ENCODE measurements at regions not wholly inside any gene's neighbourhood (a gene's known extent, or its start where the extent isn't known, plus 50 kb on each side); places are given as distances from the start of the nearest gene placed in this dataset.
A peak's percentile ranks its signal among the peaks of the same experiment; 100 is the strongest.
"Not testable (repeated sequence)": the region's sequence is repeated elsewhere in the genome, so short reads cannot be mapped to it uniquely, and the experiment has no call there.

- DNase-seq (no peak), ATAC-seq (no peak)
- intact Hi-C loops (cut with micrococcal nuclease): no loop called here
Measured at GRCh38 chr1:187838335-187839293, 1009.9 kb downstream of the PLA2G4A start.

- ATAC-seq: no peak
- DNase-seq: no peak
- intact Hi-C loops (cut with micrococcal nuclease): no loop called here
Measured at GRCh38 chr1:187839873-187840272, 1011.1 kb downstream of the PLA2G4A start.

- DNase-seq (no peak), ATAC-seq (peak; percentile 84)
- intact Hi-C loops (cut with micrococcal nuclease): no loop called here
Measured at GRCh38 chr1:187840557-187840956, 1011.8 kb downstream of the PLA2G4A start.

- intact Hi-C loops (cut with micrococcal nuclease): no loop called here
- ATAC-seq: peak; percentile 27
- DNase-seq: no peak
Measured at GRCh38 chr1:187842406-187843165, 1013.8 kb downstream of the PLA2G4A start.

GRCh38 chr1:187844313-187844712 lies 1015.6 kb downstream of the PLA2G4A start:
- DNase-seq (no peak), ATAC-seq (no peak)
- intact Hi-C loops (cut with micrococcal nuclease): no loop called here

- DNase-seq: no peak
- ATAC-seq: no peak
- intact Hi-C loops (cut with micrococcal nuclease): no loop called here
Measured at GRCh38 chr1:187847531-187847930, 1018.8 kb downstream of the PLA2G4A start.

DNA sequence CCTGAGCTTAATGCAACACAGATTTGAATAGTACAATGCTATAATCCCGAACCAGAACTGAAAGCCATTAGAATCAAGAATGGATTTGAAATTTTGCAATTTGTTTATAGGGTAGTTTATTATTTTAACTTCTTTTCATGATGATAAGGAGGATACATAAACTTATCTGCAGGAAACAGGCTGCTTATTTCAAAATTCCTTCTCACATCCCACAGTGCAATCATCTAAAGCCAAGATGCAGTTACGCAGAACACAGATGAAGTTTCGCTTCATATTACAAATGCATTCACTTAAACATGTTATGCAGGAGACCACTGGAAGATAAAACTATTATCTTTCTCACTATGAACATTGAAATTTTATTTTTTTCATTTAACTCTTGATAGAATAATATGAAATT lies 1019.6 kb downstream of the PLA2G4A start:
- no peak for ATAC-seq
- no peak for DNase-seq
- intact Hi-C loops (cut with micrococcal nuclease): no loop called here

DNA sequence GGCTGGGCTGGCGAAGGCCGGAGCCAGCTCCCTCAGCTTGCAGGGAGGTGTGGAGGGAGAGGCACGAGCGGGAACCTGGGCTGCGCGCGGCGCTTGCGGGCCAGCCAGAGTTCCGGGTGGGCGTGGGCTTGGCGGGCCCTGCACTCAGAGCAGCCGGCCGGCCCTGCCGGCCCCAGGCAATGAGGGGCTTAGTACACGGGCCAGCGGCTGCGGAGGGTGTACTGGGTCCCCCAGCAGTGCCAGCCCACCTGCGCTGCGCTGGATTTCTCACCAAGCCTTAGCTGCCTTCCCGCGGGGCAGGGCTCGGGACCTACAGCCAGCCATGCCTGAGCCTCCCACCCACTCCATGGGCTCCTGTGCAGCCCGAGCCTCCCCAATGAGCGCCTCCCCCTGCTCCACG lies 1021.4 kb downstream of the PLA2G4A start:
- intact Hi-C loops (cut with micrococcal nuclease); DNase-seq; ATAC-seq: not testable (repeated sequence)

- intact Hi-C loops (cut with micrococcal nuclease): no loop called here
- ATAC-seq (no peak), DNase-seq (no peak)
Measured at GRCh38 chr1:187853505-187853904, 1024.8 kb downstream of the PLA2G4A start.

- DNase-seq: no peak
- no peak for ATAC-seq
- intact Hi-C loops (cut with micrococcal nuclease): no loop called here
Measured at GRCh38 chr1:187854457-187854856, 1025.7 kb downstream of the PLA2G4A start.

DNA sequence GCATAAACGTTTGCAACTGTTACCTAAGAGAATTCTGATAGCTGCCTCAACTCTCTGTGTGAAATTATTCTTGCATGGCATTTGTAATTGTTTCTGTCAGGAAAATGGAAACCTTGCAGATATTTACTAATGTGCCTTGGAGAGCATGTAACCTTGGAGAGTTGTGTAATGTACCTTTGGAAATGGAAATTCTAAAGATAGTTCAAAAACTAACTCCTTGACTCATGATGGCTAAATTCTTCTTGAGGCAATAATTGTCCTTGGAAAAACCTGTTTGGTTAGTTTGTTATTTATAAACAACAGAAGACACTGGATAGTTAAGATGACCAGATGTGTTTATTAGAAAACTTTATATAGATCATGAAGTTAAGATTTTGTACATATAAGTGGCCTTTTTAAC lies 1033.8 kb downstream of the PLA2G4A start:
- intact Hi-C loops (cut with micrococcal nuclease): no loop called here
- no peak for ATAC-seq
- DNase-seq: no peak

DNA sequence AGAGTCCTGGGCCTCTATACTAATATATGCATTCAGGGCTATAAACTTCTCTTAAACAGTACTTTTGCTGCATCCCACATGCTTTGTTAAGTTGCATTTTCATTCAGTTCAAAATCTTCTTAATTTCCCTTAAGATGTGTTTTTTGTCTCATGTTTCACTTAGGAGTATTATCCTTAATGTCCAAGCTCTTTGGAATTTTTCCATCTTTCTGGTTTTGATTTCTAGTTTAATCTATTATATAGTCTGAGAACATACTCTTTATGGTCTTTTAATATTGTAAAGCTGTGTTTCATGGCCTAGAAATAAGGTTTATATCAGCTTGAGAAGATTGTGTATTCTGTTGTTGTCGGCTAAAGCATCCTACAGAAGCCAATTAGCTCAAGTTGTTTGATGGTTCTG lies 1041.8 kb downstream of the PLA2G4A start:
- ATAC-seq: no peak
- intact Hi-C loops (cut with micrococcal nuclease): no loop called here
- DNase-seq: no peak

GRCh38 chr1:187871177-187871845 lies 1042.6 kb downstream of the PLA2G4A start:
- intact Hi-C loops (cut with micrococcal nuclease): no loop called here
- no peak for DNase-seq

GRCh38 chr1:187872550-187872949 lies 1043.8 kb downstream of the PLA2G4A start:
- ATAC-seq (no peak), DNase-seq (no peak)
- intact Hi-C loops (cut with micrococcal nuclease): no loop called here

More at GRCh38 chr1:187871177-187871845, 1042.6 kb downstream of the PLA2G4A start:
- ATAC-seq: no peak

DNA sequence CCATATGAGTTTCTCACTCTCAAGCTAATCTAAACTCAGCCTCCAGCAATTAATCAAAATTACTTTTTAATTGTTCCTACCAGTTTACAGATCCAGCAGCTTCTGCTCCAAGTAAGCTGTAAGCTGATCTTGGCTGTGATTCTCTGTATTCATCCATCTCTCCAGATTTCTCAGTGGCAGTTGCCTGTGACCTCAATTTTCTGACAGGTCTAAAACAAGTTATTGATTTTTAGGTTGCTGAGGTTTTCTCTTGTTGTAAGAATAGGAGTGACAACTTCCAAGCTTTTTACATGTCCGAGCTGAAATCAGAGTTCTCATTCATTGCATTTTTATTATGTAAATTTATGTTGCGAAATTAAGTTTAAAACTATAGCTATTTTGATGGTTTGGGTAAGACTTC lies 1044.4 kb downstream of the PLA2G4A start:
- ATAC-seq: no peak
- intact Hi-C loops (cut with micrococcal nuclease): no loop called here

GRCh38 chr1:187876775-187877174 lies 1048.0 kb downstream of the PLA2G4A start:
- no peak for DNase-seq
- ATAC-seq: no peak
- intact Hi-C loops (cut with micrococcal nuclease): no loop called here

More for the DNA sequence above, 1044.4 kb downstream of the PLA2G4A start:
- no peak for DNase-seq

DNA sequence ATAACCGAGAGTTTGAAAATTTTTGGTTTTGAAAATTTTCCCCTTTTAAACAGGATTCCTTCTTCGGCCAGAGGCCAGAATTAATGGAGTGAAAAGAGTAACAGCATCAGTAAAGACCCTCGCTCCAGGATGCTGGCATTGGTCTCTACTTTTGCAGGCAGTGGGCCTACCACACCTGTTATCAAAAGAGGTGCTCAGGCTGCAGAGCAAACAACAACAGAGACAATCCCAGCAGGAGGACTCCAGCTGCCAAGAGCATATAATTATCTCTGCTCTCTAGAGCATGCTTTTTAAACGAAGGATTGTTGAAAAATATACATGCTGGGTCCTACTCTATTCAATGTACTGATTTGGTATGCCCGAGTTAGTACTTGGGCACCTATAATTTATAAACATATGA lies 1048.5 kb downstream of the PLA2G4A start:
- intact Hi-C loops (cut with micrococcal nuclease): no loop called here
- ATAC-seq (no peak), DNase-seq (no peak)

DNA sequence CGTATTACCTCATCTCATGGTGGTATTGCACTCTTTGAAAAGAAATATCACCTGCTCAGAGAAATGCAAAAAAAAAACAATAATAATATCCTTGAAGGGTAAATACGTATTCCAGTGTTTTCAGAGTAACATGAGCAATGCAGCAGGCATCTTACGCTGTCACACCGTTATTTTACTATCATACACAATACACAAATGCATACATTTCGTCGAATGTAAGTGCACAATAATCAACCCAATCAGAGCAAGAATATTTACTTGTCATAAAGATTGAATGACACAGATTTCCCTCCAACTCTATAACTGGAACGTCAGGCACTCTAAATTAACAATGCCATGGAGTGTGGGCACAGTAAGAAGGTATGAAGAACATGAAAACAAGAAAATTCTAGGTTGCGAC lies 1050.1 kb downstream of the PLA2G4A start:
- DNase-seq (no peak), ATAC-seq (no peak)
- intact Hi-C loops (cut with micrococcal nuclease): no loop called here

GRCh38 chr1:187883356-187883755 lies 1054.6 kb downstream of the PLA2G4A start:
- ATAC-seq (no peak), DNase-seq (no peak)
- intact Hi-C loops (cut with micrococcal nuclease): no loop called here
